Epithelial cell of proximal tubule (primary cell): ENCODE measurements at regions not wholly inside any gene's neighbourhood (a gene's known extent, or its start where the extent isn't known, plus 50 kb on each side); places are given as distances from the start of the nearest gene placed in this dataset.
A peak's percentile ranks its signal among the peaks of the same experiment; 100 is the strongest.
"Not testable (repeated sequence)": the region's sequence is repeated elsewhere in the genome, so short reads cannot be mapped to it uniquely, and the experiment has no call there.

Source experiments
- DNase-seq: peaks from one replicate; pipeline ENCODE4 v3.0.0-alpha.2; 2011; ENCODE audit warnings: low read depth
- H3K4me3 ChIP-seq: 2 replicates; pipeline ENCODE4 v1.5.1; 2011; ENCODE audit warnings: low read depth, mild to moderate bottlenecking, low read length
- CTCF ChIP-seq: conservative IDR thresholded peaks from 2 replicates; pipeline ENCODE4 v1.5.1; 2012; ENCODE audit warnings: low read depth, mild to moderate bottlenecking, low read length

GRCh38 chr3:67947808-67948508 lies 293.5 kb upstream of the SUCLG2 start:
- DNase-seq, result no peak
- peak; percentile 3 for TF ChIP-seq CTCF
- no peak overlapping the region for H3K4me3 ChIP-seq

GRCh38 chr3:67946436-67946835 lies 292.0 kb upstream of the SUCLG2 start:
- H3K4me3 ChIP-seq, result no peak overlapping the region
- TF ChIP-seq CTCF, result no peak
- no peak for DNase-seq

- no peak overlapping the region for H3K4me3 ChIP-seq
- TF ChIP-seq CTCF, result no peak
- no peak for DNase-seq
Observed at GRCh38 chr3:67943546-67943945, 289.1 kb upstream of the SUCLG2 start.

- no peak for TF ChIP-seq CTCF
- DNase-seq, result no peak
- H3K4me3 ChIP-seq, result no peak overlapping the region
Observed at GRCh38 chr3:67941433-67942030, 287.1 kb upstream of the SUCLG2 start.

- peak; percentile 30 for DNase-seq
- TF ChIP-seq CTCF, result peak; percentile 40
- no peak overlapping the region for H3K4me3 ChIP-seq
Observed at GRCh38 chr3:67940210-67940952, 286.0 kb upstream of the SUCLG2 start.

GRCh38 chr3:67937498-67938118 lies 283.2 kb upstream of the SUCLG2 start:
- H3K4me3 ChIP-seq, result no peak overlapping the region
- no peak for TF ChIP-seq CTCF
- no peak for DNase-seq

GRCh38 chr3:67930394-67930793 lies 276.0 kb upstream of the SUCLG2 start:
- not testable (repeated sequence) for H3K4me3 ChIP-seq, DNase-seq
